Activated effector memory CD4-positive, alpha-beta T cell treated with Interleukin-2 at 50 U/mL for 16 hours (primary cell): ENCODE measurements at regions not wholly inside any gene's neighbourhood (a gene's known extent, or its start where the extent isn't known, plus 50 kb on each side); places are given as distances from the start of the nearest gene placed in this dataset.

Experiments used
- DNase-seq: peaks from one replicate; pipeline ENCODE4 v3.0.0-alpha.2; 2020

GRCh38 chr3:178042376-178042775 lies 493.9 kb upstream of the KCNMB2 start:
- no peak for DNase-seq

- no peak for DNase-seq
These were observed 493.2 kb upstream of the KCNMB2 start for GRCh38 chr3:178043084-178043483.

GRCh38 chr3:178044320-178044719 lies 491.9 kb upstream of the KCNMB2 start:
- no peak for DNase-seq

GRCh38 chr3:178047496-178047895 lies 488.7 kb upstream of the KCNMB2 start:
- no peak for DNase-seq

- DNase-seq, result no peak
These were observed 487.5 kb upstream of the KCNMB2 start for GRCh38 chr3:178048768-178049167.

- DNase-seq, result no peak
These were observed 481.8 kb upstream of the KCNMB2 start for GRCh38 chr3:178054471-178054870.

- no peak for DNase-seq
These were observed 480.3 kb upstream of the KCNMB2 start for GRCh38 chr3:178055939-178056338.

GRCh38 chr3:178056868-178057267 lies 479.4 kb upstream of the KCNMB2 start:
- DNase-seq, result no peak

GRCh38 chr3:178058629-178059028 lies 477.6 kb upstream of the KCNMB2 start:
- no peak for DNase-seq

- no peak for DNase-seq
These were observed 477.1 kb upstream of the KCNMB2 start for GRCh38 chr3:178059119-178059518.

GRCh38 chr3:178059836-178060235 lies 476.4 kb upstream of the KCNMB2 start:
- DNase-seq, result no peak

- no peak for DNase-seq
These were observed 475.8 kb upstream of the KCNMB2 start for GRCh38 chr3:178060407-178060806.

GRCh38 chr3:178062126-178062525 lies 474.1 kb upstream of the KCNMB2 start:
- DNase-seq, result no peak

- no peak for DNase-seq
These were observed 472.8 kb upstream of the KCNMB2 start for GRCh38 chr3:178063461-178063860.

- no peak for DNase-seq
These were observed 468.5 kb upstream of the KCNMB2 start for GRCh38 chr3:178067721-178068120.

- no peak for DNase-seq
These were observed 463.6 kb upstream of the KCNMB2 start for GRCh38 chr3:178072391-178073305.

- DNase-seq, result no peak
These were observed 462.9 kb upstream of the KCNMB2 start for GRCh38 chr3:178073366-178073765.

- no peak for DNase-seq
These were observed 460.9 kb upstream of the KCNMB2 start for GRCh38 chr3:178075344-178075743.

- DNase-seq, result no peak
These were observed 457.3 kb upstream of the KCNMB2 start for GRCh38 chr3:178078953-178079352.

- no peak for DNase-seq
These were observed 456.3 kb upstream of the KCNMB2 start for GRCh38 chr3:178079966-178080365.

- DNase-seq, result no peak
These were observed 453.8 kb upstream of the KCNMB2 start for GRCh38 chr3:178082326-178082906.

- DNase-seq, result no peak
These were observed 452.1 kb upstream of the KCNMB2 start for GRCh38 chr3:178083906-178084866.
